ENCODE measurements at regions not wholly inside any gene's neighbourhood (a gene's known extent, or its start where the extent isn't known, plus 50 kb on each side); places are given as distances from the start of the nearest gene placed in this dataset.

DNA sequence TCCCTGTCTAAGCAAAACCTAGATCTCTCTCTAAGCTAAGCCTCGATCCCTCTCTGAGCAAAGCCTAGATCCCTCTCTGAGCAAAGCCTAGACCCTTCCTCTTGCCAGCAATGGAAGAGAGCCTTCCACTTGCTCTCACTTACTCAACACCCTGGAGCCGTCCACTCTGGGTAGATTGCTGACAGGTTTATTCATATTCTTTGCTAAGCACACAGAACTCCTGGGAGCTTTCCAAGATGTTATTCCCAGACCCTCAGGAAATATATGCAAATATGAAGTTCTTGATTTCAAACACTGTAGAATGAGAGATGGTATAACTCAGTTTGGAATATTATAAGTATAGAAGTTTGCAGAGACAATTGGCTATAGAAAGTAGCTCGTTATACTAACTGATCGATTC, 503.8 kb upstream of the CELF2 start:
- Histone ChIP-seq H3K27me3 (ENCODE audit: control insufficient read depth, insufficient read depth, low read length) (no peaks in the 10 kb centered on the region), H3K36me3 (ENCODE audit: control insufficient read depth, insufficient read depth, low read length) (no peaks in the 10 kb centered on the region), H3K4me3 (ENCODE audit: low read depth, low read length) (no peak overlapping the region)
- TF ChIP-seq, protein P1, sequence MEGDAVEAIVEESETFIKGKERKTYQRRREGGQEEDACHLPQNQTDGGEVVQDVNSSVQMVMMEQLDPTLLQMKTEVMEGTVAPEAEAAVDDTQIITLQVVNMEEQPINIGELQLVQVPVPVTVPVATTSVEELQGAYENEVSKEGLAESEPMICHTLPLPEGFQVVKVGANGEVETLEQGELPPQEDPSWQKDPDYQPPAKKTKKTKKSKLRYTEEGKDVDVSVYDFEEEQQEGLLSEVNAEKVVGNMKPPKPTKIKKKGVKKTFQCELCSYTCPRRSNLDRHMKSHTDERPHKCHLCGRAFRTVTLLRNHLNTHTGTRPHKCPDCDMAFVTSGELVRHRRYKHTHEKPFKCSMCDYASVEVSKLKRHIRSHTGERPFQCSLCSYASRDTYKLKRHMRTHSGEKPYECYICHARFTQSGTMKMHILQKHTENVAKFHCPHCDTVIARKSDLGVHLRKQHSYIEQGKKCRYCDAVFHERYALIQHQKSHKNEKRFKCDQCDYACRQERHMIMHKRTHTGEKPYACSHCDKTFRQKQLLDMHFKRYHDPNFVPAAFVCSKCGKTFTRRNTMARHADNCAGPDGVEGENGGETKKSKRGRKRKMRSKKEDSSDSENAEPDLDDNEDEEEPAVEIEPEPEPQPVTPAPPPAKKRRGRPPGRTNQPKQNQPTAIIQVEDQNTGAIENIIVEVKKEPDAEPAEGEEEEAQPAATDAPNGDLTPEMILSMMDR (IDR thresholded peaks at IDR 0.05; ENCODE audit: insufficient read depth, low read length, poor library complexity, severe bottlenecking) = no peak
- no peak for DNase-seq (ENCODE audit: low read depth)

DNA sequence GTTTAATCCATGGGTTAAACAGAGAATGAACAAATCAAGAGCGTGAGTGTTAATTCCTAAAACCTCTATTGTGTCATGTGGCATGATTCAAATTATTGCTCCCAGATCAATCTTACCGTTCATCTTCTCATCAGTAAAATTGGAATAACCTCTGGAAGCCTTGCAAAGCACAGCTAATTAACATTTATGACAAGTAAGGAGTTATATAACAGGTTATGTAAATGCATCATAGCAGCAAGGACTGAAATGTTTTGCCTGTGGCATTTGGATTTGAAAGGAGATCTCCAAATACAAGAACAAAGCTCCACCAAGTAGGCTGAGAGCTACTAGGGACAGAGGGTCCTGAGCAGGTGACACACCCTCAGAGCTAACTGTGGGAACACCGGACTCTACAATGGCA, 502.9 kb upstream of the CELF2 start:
- no peak for DNase-seq (ENCODE audit: low read depth)
- no peak overlapping the region for H3K4me3 ChIP-seq (ENCODE audit: low read depth, low read length)
- TF ChIP-seq, protein P1 (IDR thresholded peaks at IDR 0.05; ENCODE audit: insufficient read depth, low read length, poor library complexity, severe bottlenecking) = no peak
- no peaks in the 10 kb centered on the region for H3K27me3 ChIP-seq (ENCODE audit: control insufficient read depth, insufficient read depth, low read length)
- no peaks in the 10 kb centered on the region for H3K36me3 ChIP-seq (ENCODE audit: control insufficient read depth, insufficient read depth, low read length)

DNA sequence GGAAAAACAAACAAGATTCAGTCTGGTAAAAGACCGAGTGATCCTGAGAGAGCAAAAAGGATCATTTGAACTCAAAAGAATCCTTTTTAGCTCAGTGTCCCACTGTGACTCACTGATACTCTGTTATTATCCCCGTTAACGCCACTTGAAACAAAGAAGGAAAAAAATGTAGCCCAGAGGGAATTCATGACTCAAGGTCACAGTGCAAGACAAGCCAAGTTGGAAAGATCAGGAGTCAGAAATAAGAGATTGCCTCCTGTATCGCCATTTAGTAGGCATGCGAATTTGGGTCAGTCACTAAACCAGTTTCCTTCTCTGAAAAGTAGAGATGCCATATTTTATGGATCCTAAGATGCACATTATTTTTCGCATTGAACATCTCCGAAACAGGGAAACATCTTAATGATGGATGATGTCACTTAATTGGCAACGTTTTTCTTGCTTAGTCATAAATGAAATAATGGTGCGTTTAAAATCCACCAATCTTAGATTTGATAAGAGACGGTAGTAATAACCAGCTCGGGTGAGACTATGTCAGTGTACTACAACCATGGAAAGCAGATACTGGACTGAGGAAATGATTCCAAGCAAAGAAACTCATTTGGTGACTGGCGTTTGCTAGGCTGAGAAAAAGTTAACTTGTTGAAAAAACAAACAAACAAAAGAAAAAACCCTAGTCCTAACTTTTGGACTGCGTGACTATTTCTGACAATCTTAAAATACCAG, 502.0 kb upstream of the CELF2 start:
- no peaks in the 10 kb centered on the region for H3K36me3 ChIP-seq (ENCODE audit: control insufficient read depth, insufficient read depth, low read length)
- no peaks in the 10 kb centered on the region for H3K27me3 ChIP-seq (ENCODE audit: control insufficient read depth, insufficient read depth, low read length)
- TF ChIP-seq, protein P1 (IDR thresholded peaks at IDR 0.05; ENCODE audit: insufficient read depth, low read length, poor library complexity, severe bottlenecking) = no peak
- no peak for DNase-seq (ENCODE audit: low read depth)
- no peak overlapping the region for H3K4me3 ChIP-seq (ENCODE audit: low read depth, low read length)

DNA sequence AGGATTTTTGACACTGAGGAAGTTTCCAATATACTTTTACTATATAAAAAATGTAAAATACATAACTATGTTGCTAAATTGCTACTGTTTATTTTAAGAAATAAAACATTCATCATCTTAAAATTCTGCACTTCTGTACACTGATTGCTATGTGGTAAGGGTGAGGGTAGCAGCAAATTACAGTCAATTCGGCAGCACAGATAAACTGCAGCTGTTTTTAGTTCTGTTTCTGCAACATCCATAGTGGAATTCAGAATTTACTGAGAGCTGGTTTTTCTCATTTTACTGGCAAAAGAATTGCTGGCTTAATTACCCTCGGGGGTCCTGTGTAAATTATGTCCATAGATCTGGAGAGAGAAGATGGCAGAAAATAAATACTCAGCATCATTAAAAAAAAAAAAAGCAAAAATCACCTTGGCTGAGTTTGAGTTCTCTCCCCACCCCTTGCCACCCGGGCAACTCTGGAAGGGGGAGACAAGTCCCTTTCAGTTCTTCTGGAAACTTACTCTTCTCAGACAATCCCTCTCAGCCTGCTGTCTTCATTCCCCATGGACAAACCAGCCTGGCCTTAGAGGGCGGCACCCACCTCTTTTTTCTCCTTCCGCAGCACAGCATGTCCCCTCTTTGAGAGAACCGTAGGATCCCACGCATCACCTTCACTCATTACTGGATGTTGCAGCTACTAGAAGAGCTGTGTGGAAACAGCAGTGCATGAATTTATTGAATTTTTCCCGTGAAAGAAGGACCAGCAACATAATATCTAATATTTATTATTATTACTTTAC, 501.1 kb upstream of the CELF2 start:
- H3K27me3 ChIP-seq (ENCODE audit: control insufficient read depth, insufficient read depth, low read length) = no peaks in the 10 kb centered on the region
- no peaks in the 10 kb centered on the region for H3K36me3 ChIP-seq (ENCODE audit: control insufficient read depth, insufficient read depth, low read length)
- no peak overlapping the region for H3K4me3 ChIP-seq (ENCODE audit: low read depth, low read length)
- TF ChIP-seq, protein P1 (IDR thresholded peaks at IDR 0.05; ENCODE audit: insufficient read depth, low read length, poor library complexity, severe bottlenecking) = no peak
- no peak for DNase-seq (ENCODE audit: low read depth)

DNA sequence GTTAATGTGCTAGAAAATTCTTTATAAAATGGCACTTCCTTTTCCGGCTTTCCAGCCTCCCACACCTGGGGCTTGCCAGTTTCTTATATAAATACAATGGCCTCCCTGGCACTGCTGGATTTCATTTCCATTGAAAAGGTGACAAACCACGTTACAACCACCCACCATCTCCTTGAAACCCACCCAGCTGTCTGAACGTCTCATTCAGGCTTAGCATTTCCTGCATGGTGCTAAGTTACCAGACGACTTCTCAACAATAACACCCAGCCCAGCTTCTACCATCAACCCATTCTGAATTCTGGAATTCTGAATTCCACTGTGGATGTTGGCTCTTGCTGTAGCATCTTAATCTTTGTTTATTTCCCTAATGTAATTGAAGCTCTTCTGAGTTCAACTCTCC, 499.8 kb upstream of the CELF2 start:
- TF ChIP-seq, protein P1 (IDR thresholded peaks at IDR 0.05; ENCODE audit: insufficient read depth, low read length, poor library complexity, severe bottlenecking) = no peak

More for the DNA sequence above, 499.8 kb upstream of the CELF2 start:
- Histone ChIP-seq H3K4me3 (ENCODE audit: low read depth, low read length) (no peak overlapping the region), H3K27me3 (ENCODE audit: control insufficient read depth, insufficient read depth, low read length) (no peaks in the 10 kb centered on the region), H3K36me3 (ENCODE audit: control insufficient read depth, insufficient read depth, low read length) (no peaks in the 10 kb centered on the region)
- DNase-seq (ENCODE audit: low read depth) = no peak

Data from kidney epithelial cell (primary cell).